ENCODE measurements at regions not wholly inside any gene's neighbourhood (a gene's known extent, or its start where the extent isn't known, plus 50 kb on each side); places are given as distances from the start of the nearest gene placed in this dataset.

DNA sequence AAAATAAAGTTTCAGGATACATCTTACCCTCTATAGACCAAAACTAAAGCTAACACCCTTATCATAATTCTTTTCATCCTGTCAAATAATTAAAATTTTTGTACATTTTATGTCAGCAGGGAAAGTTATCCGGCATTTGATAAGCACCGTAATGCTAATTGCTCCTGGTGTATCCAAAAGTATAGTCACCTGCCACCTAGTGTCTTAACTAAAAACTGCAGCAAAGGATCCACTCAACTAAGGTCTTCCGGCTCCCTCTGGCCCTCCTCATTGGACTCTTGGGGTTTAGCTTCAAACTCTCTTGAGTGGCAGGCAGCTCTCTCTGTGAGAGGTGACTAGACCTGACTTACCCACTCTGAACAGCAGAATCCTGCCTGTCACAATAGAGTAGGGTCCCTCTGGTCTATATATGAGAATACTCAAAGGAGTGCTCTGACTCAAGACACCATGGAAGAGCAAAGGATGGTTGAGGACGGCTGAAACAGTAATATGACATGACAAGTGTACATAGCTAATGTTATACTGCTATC, 60.4 kb upstream of the CAST start:
- no peaks in the 10 kb centered on the region for H3K27me3 ChIP-seq (ENCODE audit: insufficient read depth, low read depth)
- no peak overlapping the region for H3K4me3 ChIP-seq
- BruUV-seq (replicated peaks), result no TSS peak
- no peaks in the 10 kb centered on the region for H3F3A ChIP-seq (ENCODE audit: insufficient read depth, low read depth)
- TF ChIP-seq EZH2 (IDR thresholded peaks at IDR 0.05; ENCODE audit: low read depth), result no peak
- TF ChIP-seq, protein P1, sequence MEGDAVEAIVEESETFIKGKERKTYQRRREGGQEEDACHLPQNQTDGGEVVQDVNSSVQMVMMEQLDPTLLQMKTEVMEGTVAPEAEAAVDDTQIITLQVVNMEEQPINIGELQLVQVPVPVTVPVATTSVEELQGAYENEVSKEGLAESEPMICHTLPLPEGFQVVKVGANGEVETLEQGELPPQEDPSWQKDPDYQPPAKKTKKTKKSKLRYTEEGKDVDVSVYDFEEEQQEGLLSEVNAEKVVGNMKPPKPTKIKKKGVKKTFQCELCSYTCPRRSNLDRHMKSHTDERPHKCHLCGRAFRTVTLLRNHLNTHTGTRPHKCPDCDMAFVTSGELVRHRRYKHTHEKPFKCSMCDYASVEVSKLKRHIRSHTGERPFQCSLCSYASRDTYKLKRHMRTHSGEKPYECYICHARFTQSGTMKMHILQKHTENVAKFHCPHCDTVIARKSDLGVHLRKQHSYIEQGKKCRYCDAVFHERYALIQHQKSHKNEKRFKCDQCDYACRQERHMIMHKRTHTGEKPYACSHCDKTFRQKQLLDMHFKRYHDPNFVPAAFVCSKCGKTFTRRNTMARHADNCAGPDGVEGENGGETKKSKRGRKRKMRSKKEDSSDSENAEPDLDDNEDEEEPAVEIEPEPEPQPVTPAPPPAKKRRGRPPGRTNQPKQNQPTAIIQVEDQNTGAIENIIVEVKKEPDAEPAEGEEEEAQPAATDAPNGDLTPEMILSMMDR (conservative IDR thresholded peaks at IDR 0.05), result peak; percentile 89
- H3K4me2 ChIP-seq, result no peak overlapping the region
- H2AFZ ChIP-seq, result no peak overlapping the region
- ChIA-PET CTCF (interaction anchor here (0.6 to 1.1 kb wide), 3 partner anchors 258 to 845 kb away, joined by 3 read pairs; no protein-coding TSS in a partner anchor), POLR2A (ENCODE audit: unreplicated experiment) (no interaction called here)
- H3K4me1 ChIP-seq (replicated peaks; ENCODE audit: insufficient read depth), result no peaks in the 10 kb centered on the region
- H3K9me2 ChIP-seq (ENCODE audit: insufficient read depth), result no peaks in the 10 kb centered on the region
- no peaks in the 10 kb centered on the region for H3K36me3 ChIP-seq (ENCODE audit: low read depth)
- intact Hi-C loops (cut with micrococcal nuclease; ENCODE audit: unreplicated experiment), result loop anchor here (1.0 to 5.0 kb wide), 4 partner anchors 257 to 957 kb away; no protein-coding TSS in a partner anchor
- H4K20me1 ChIP-seq (ENCODE audit: insufficient read depth), result no peaks in the 10 kb centered on the region
- peak; percentile 32 to 38 for DNase-seq
- no peaks in the 10 kb centered on the region for H3K9me3 ChIP-seq (ENCODE audit: insufficient read depth, low read depth)
- no peak overlapping the region for H3K27ac ChIP-seq
- no peaks in the 10 kb centered on the region for H3K79me2 ChIP-seq (ENCODE audit: low read depth)

DNA sequence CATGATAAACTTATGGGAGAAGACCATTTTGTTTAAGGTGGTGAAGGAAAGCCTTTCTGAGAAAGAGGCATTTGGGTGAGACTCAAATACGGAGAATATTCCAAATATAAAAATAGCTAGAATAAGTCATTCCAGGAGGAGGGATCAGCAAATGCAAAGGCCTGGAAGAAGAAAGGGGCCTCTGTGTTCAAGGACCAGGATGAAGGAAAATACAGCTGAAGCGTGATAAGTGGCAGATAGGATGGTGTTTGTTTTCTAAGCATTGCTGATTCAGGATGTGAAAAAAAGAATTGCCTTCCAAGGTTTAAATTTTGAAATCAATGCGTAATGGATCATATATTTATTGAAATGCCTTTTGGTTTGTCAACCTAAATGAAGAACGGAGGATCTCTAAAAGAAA, 59.4 kb upstream of the CAST start:
- no peaks in the 10 kb centered on the region for H3K9me2 ChIP-seq (ENCODE audit: insufficient read depth)
- H3K4me1 ChIP-seq (replicated peaks; ENCODE audit: insufficient read depth), result no peaks in the 10 kb centered on the region
- no peaks in the 10 kb centered on the region for H3K9me3 ChIP-seq (ENCODE audit: insufficient read depth, low read depth)
- DNase-seq, result no peak
- no peaks in the 10 kb centered on the region for H3F3A ChIP-seq (ENCODE audit: insufficient read depth, low read depth)
- no peak overlapping the region for H3K27ac ChIP-seq
- no peaks in the 10 kb centered on the region for H3K79me2 ChIP-seq (ENCODE audit: low read depth)
- ChIA-PET POLR2A (ENCODE audit: unreplicated experiment) (no interaction called here), CTCF (no interaction called here)
- H2AFZ ChIP-seq, result no peak overlapping the region
- no peaks in the 10 kb centered on the region for H4K20me1 ChIP-seq (ENCODE audit: insufficient read depth)
- H3K27me3 ChIP-seq (ENCODE audit: insufficient read depth, low read depth), result no peaks in the 10 kb centered on the region
- intact Hi-C loops (cut with micrococcal nuclease; ENCODE audit: unreplicated experiment), result loop anchor here (5.0 kb wide), 1 partner anchor 820 kb away; no protein-coding TSS in a partner anchor
- BruUV-seq (replicated peaks), result no TSS peak
- H3K36me3 ChIP-seq (ENCODE audit: low read depth), result no peaks in the 10 kb centered on the region
- H3K4me2 ChIP-seq, result no peak overlapping the region
- TF ChIP-seq, protein P1 (conservative IDR thresholded peaks at IDR 0.05), result no peak
- TF ChIP-seq EZH2 (IDR thresholded peaks at IDR 0.05; ENCODE audit: low read depth), result no peak
- H3K4me3 ChIP-seq, result no peak overlapping the region

GRCh38 chr5:96605144-96605837, 56.9 kb upstream of the CAST start:
- Histone ChIP-seq H3K27ac (no peak overlapping the region), H3F3A (ENCODE audit: insufficient read depth, low read depth) (no peaks in the 10 kb centered on the region), H2AFZ (no peak overlapping the region), H3K27me3 (ENCODE audit: insufficient read depth, low read depth) (no peaks in the 10 kb centered on the region), H4K20me1 (ENCODE audit: insufficient read depth) (no peaks in the 10 kb centered on the region), H3K4me3 (no peak overlapping the region), H3K9me3 (ENCODE audit: insufficient read depth, low read depth) (no peaks in the 10 kb centered on the region), H3K4me2 (no peak overlapping the region), H3K36me3 (ENCODE audit: low read depth) (no peaks in the 10 kb centered on the region), H3K4me1 (replicated peaks; ENCODE audit: insufficient read depth) (no peaks in the 10 kb centered on the region), H3K79me2 (ENCODE audit: low read depth) (no peaks in the 10 kb centered on the region), H3K9me2 (ENCODE audit: insufficient read depth) (no peaks in the 10 kb centered on the region)
- POLR2A ChIA-PET (ENCODE audit: unreplicated experiment), result no interaction called here
- CTCF ChIA-PET, result interaction anchor here (0.7 kb wide), 1 partner anchor 68 kb away, joined by 3 read pairs; no protein-coding TSS in a partner anchor
- BruUV-seq (replicated peaks), result no TSS peak
- DNase-seq, result no peak
- TF ChIP-seq, protein P1 (conservative IDR thresholded peaks at IDR 0.05), result no peak
- TF ChIP-seq EZH2 (IDR thresholded peaks at IDR 0.05; ENCODE audit: low read depth), result no peak
- intact Hi-C loops (cut with micrococcal nuclease; ENCODE audit: unreplicated experiment), result no loop called here

Measured in PC-9 (cell line).